ENCODE measurements at regions not wholly inside any gene's neighbourhood (a gene's known extent, or its start where the extent isn't known, plus 50 kb on each side); places are given as distances from the start of the nearest gene placed in this dataset.
A peak's percentile ranks its signal among the peaks of the same experiment; 100 is the strongest.

GRCh38 chr3:181278468-181279238 lies 289.1 kb upstream of the DNAJC19 start:
- ATAC-seq (replicated peaks) (no peak), DNase-seq (no peak)
- Mint-ChIP-seq H3K4me1 (ENCODE audit: low read depth in 2 of 2) (no peaks in the 10 kb centered on the region), H3K9me3 (peaks cover 0 to 14% of the 10 kb centered on the region in 2 donors), H3K36me3 (ENCODE audit: insufficient read depth) (peaks cover 2% of the 10 kb centered on the region), H3K27ac (no peak overlapping the region), H3K4me3 (no peak overlapping the region), H3K27me3 (no peaks in the 10 kb centered on the region)

- Mint-ChIP-seq H3K4me1 (ENCODE audit: low read depth in 2 of 2) (no peaks in the 10 kb centered on the region), H3K4me3 (no peak overlapping the region), H3K9me3 (peaks cover 0 to 5% of the 10 kb centered on the region in 2 donors), H3K36me3 (ENCODE audit: insufficient read depth) (peaks cover 2% of the 10 kb centered on the region), H3K27me3 (no peaks in the 10 kb centered on the region), H3K27ac (no peak overlapping the region)
- ATAC-seq (replicated peaks) (no peak), DNase-seq (no peak)
These were observed 286.9 kb upstream of the DNAJC19 start for GRCh38 chr3:181276358-181276896.

- ATAC-seq (replicated peaks) (no peak), DNase-seq (no peak)
- H3K27me3 Mint-ChIP-seq: no peaks in the 10 kb centered on the region
- no peak overlapping the region for H3K27ac Mint-ChIP-seq
- no peaks in the 10 kb centered on the region for H3K4me1 Mint-ChIP-seq (ENCODE audit: low read depth in 2 of 2)
- H3K9me3 Mint-ChIP-seq: peaks cover 0 to 5% of the 10 kb centered on the region in 2 donors
- H3K4me3 Mint-ChIP-seq: no peak overlapping the region
- H3K36me3 Mint-ChIP-seq (ENCODE audit: insufficient read depth): peaks cover 2% of the 10 kb centered on the region
These were observed 284.5 kb upstream of the DNAJC19 start for GRCh38 chr3:181274025-181274424.

- Mint-ChIP-seq H3K9me3 (peaks cover 2 to 7% of the 10 kb centered on the region in 2 donors), H3K27ac (no peak overlapping the region), H3K4me1 (ENCODE audit: low read depth in 2 of 2) (no peaks in the 10 kb centered on the region), H3K4me3 (no peak overlapping the region), H3K36me3 (ENCODE audit: insufficient read depth) (no peaks in the 10 kb centered on the region), H3K27me3 (no peaks in the 10 kb centered on the region)
- DNase-seq (no peak), ATAC-seq (replicated peaks) (no peak)
These were observed 277.8 kb upstream of the DNAJC19 start for GRCh38 chr3:181267312-181267711.

GRCh38 chr3:181265750-181266333 lies 276.3 kb upstream of the DNAJC19 start:
- ATAC-seq (replicated peaks) (no peak), DNase-seq (no peak)
- H3K36me3 Mint-ChIP-seq (ENCODE audit: insufficient read depth): no peaks in the 10 kb centered on the region
- no peaks in the 10 kb centered on the region for H3K4me1 Mint-ChIP-seq (ENCODE audit: low read depth in 2 of 2)
- H3K9me3 Mint-ChIP-seq: peaks cover 2 to 7% of the 10 kb centered on the region in 2 donors
- H3K4me3 Mint-ChIP-seq: peak overlapping the region; percentile 20 to 50
- no peak overlapping the region for H3K27ac Mint-ChIP-seq
- H3K27me3 Mint-ChIP-seq: no peaks in the 10 kb centered on the region

- no peaks in the 10 kb centered on the region for H3K36me3 Mint-ChIP-seq (ENCODE audit: insufficient read depth)
- DNase-seq: no peak
- no peak overlapping the region for H3K4me3 Mint-ChIP-seq
- H3K27me3 Mint-ChIP-seq: no peaks in the 10 kb centered on the region
- no peak overlapping the region for H3K27ac Mint-ChIP-seq
- H3K9me3 Mint-ChIP-seq: peaks cover 8 to 14% of the 10 kb centered on the region in 2 donors
- ATAC-seq (replicated peaks): no peak
- no peaks in the 10 kb centered on the region for H3K4me1 Mint-ChIP-seq (ENCODE audit: low read depth in 2 of 2)
These were observed 274.9 kb upstream of the DNAJC19 start for GRCh38 chr3:181264486-181264885.

- Mint-ChIP-seq H3K36me3 (ENCODE audit: insufficient read depth) (no peaks in the 10 kb centered on the region), H3K9me3 (peaks cover 4 to 13% of the 10 kb centered on the region in 2 donors), H3K27ac (no peak overlapping the region), H3K4me3 (no peak overlapping the region), H3K27me3 (no peaks in the 10 kb centered on the region), H3K4me1 (ENCODE audit: low read depth in 2 of 2) (no peaks in the 10 kb centered on the region)
- DNase-seq (no peak), ATAC-seq (replicated peaks) (no peak)
These were observed 264.3 kb upstream of the DNAJC19 start for GRCh38 chr3:181253796-181254195.

GRCh38 chr3:181252631-181253030 lies 263.1 kb upstream of the DNAJC19 start:
- Mint-ChIP-seq H3K4me1 (ENCODE audit: low read depth in 2 of 2) (no peaks in the 10 kb centered on the region), H3K27me3 (no peaks in the 10 kb centered on the region)

GRCh38 chr3:181250714-181251113 lies 261.2 kb upstream of the DNAJC19 start:
- Mint-ChIP-seq H3K4me3 (no peak overlapping the region), H3K27ac (no peak overlapping the region), H3K9me3 (peaks cover 0 to 2% of the 10 kb centered on the region in 2 donors), H3K36me3 (ENCODE audit: insufficient read depth) (no peaks in the 10 kb centered on the region), H3K27me3 (no peaks in the 10 kb centered on the region), H3K4me1 (ENCODE audit: low read depth in 2 of 2) (no peaks in the 10 kb centered on the region)
- no peak for DNase-seq
- no peak for ATAC-seq (replicated peaks)

More at GRCh38 chr3:181252631-181253030, 263.1 kb upstream of the DNAJC19 start:
- no peaks in the 10 kb centered on the region for H3K36me3 Mint-ChIP-seq (ENCODE audit: insufficient read depth)
- no peak for ATAC-seq (replicated peaks)
- no peak overlapping the region for H3K27ac Mint-ChIP-seq
- H3K4me3 Mint-ChIP-seq: no peak overlapping the region
- peaks cover under 1 to 2% of the 10 kb centered on the region in 2 donors for H3K9me3 Mint-ChIP-seq
- DNase-seq: no peak

GRCh38 chr3:181239441-181239840 lies 249.9 kb upstream of the DNAJC19 start:
- H3K27ac Mint-ChIP-seq: no peak overlapping the region
- H3K9me3 Mint-ChIP-seq: peaks cover 10% of the 10 kb centered on the region in 2 donors
- H3K36me3 Mint-ChIP-seq (ENCODE audit: insufficient read depth): peaks cover 3% of the 10 kb centered on the region
- no peak for ATAC-seq (replicated peaks)
- no peak overlapping the region for H3K4me3 Mint-ChIP-seq
- H3K27me3 Mint-ChIP-seq: no peaks in the 10 kb centered on the region
- DNase-seq: no peak
- no peaks in the 10 kb centered on the region for H3K4me1 Mint-ChIP-seq (ENCODE audit: low read depth in 2 of 2)

GRCh38 chr3:181230258-181230657 lies 240.7 kb upstream of the DNAJC19 start:
- no peaks in the 10 kb centered on the region for H3K36me3 Mint-ChIP-seq (ENCODE audit: insufficient read depth)
- ATAC-seq (replicated peaks): no peak
- no peaks in the 10 kb centered on the region for H3K27me3 Mint-ChIP-seq
- peaks cover 13 to 23% of the 10 kb centered on the region in 2 donors for H3K9me3 Mint-ChIP-seq
- H3K4me1 Mint-ChIP-seq (ENCODE audit: low read depth in 2 of 2): no peaks in the 10 kb centered on the region
- no peak for DNase-seq
- no peak overlapping the region for H3K27ac Mint-ChIP-seq
- no peak overlapping the region for H3K4me3 Mint-ChIP-seq

GRCh38 chr3:181213347-181213746 lies 223.8 kb upstream of the DNAJC19 start:
- H3K9me3 Mint-ChIP-seq: peaks cover 3 to 6% of the 10 kb centered on the region in 2 donors
- no peak for ATAC-seq (replicated peaks)
- H3K4me3 Mint-ChIP-seq: no peak overlapping the region
- H3K27me3 Mint-ChIP-seq: no peaks in the 10 kb centered on the region
- H3K4me1 Mint-ChIP-seq (ENCODE audit: low read depth in 2 of 2): no peaks in the 10 kb centered on the region
- H3K27ac Mint-ChIP-seq: no peak overlapping the region
- H3K36me3 Mint-ChIP-seq (ENCODE audit: insufficient read depth): no peaks in the 10 kb centered on the region
- DNase-seq: no peak

GRCh38 chr3:181212271-181212670 lies 222.7 kb upstream of the DNAJC19 start:
- H3K27ac Mint-ChIP-seq: no peak overlapping the region

GRCh38 chr3:181210275-181210674 lies 220.7 kb upstream of the DNAJC19 start:
- Mint-ChIP-seq H3K36me3 (ENCODE audit: insufficient read depth) (no peaks in the 10 kb centered on the region), H3K4me1 (ENCODE audit: low read depth in 2 of 2) (no peaks in the 10 kb centered on the region), H3K27me3 (no peaks in the 10 kb centered on the region), H3K9me3 (peaks cover 6 to 7% of the 10 kb centered on the region in 2 donors), H3K27ac (no peak overlapping the region), H3K4me3 (no peak overlapping the region)
- no peak for ATAC-seq (replicated peaks)
- no peak for DNase-seq

More at GRCh38 chr3:181212271-181212670, 222.7 kb upstream of the DNAJC19 start:
- Mint-ChIP-seq H3K4me1 (ENCODE audit: low read depth in 2 of 2) (no peaks in the 10 kb centered on the region), H3K9me3 (peaks cover 3 to 6% of the 10 kb centered on the region in 2 donors), H3K27me3 (no peaks in the 10 kb centered on the region), H3K36me3 (ENCODE audit: insufficient read depth) (no peaks in the 10 kb centered on the region), H3K4me3 (no peak overlapping the region)
- no peak for ATAC-seq (replicated peaks)
- no peak for DNase-seq
